HCT116 (cell line): ENCODE measurements at regions not wholly inside any gene's neighbourhood (a gene's known extent, or its start where the extent isn't known, plus 50 kb on each side); places are given as distances from the start of the nearest gene placed in this dataset.

Experiments
- ATAC-seq: fragments of 200-7000 bp; cut with Tn5 transposase; 2 replicates; pipeline ENCODE4 v1.9.1; 2020; ENCODE audit warnings: mild to moderate bottlenecking, moderate library complexity
- BruUV-seq: library from RNA; stranded (reverse); fragments of 400-500 nt; replicated peaks from 2 replicates; lab custom pipeline; 2021; lab: Mats Ljungman, UMichigan
- CTCF ChIA-PET: fragments of 300-600 bp; sonication (Branson Sonifier 250); formaldehyde crosslinking; loops from one replicate; lab custom pipeline; 2021; ENCODE audit warnings: antibody characterized with exemption; lab: Charles Lee
- POLR2A ChIA-PET: fragments of 300-600, 350-600 bp; sonication (Branson Sonifier 250); formaldehyde crosslinking; loops from one replicate; lab custom pipeline; 2021; ENCODE audit warnings: antibody characterized with exemption; lab: Charles Lee
- RAD21 ChIA-PET, 2 experiments: fragments of 300-600 bp; sonication (Branson Sonifier 250); formaldehyde crosslinking; loops; one replicate each; lab custom pipeline; 2023; ENCODE audit warnings: low total read pairs in 2 of 2; ENCODE audit not compliant: uncharacterized antibody in 2 of 2, unreplicated experiment in 2 of 2, low non-redundant PET in 1 of 2; lab: Charles Lee
- DNase-seq: peaks from one replicate; pipeline ENCODE4 v3.0.0-alpha.2; 2010; ENCODE audit warnings: low read depth, low spot score
- H2AFZ ChIP-seq: fragments of 200-600 bp; shearing (Covaris generic), sonication (generic); 2 replicates; pipeline ENCODE4 v1.6.1; 2017; ENCODE audit warnings: low read depth, mixed run types, mixed read lengths, antibody characterized with exemption, low read length; ENCODE audit not compliant: poor library complexity, severe bottlenecking
- H3K27ac ChIP-seq: 2 replicates; pipeline ENCODE4 v1.5.1; 2012; ENCODE audit warnings: low read depth, low read length
- H3K27me3 ChIP-seq: fragments of 200-600 bp; sonication (generic); 2 replicates; pipeline ENCODE4 v1.6.1; 2016; ENCODE audit warnings: mixed run types, low read length, mixed read lengths; ENCODE audit not compliant: insufficient read depth
- H3K36me3 ChIP-seq, 2 experiments: fragments of 200-500 bp in 1 of 2; fragments of 200-600 bp in 1 of 2; sonication (Bioruptor generic) in 1 of 2; sonication (generic) in 1 of 2; 2 replicates each; pipeline versions ENCODE4 v1.5.1 to v1.6.1; 2014 to 2016; ENCODE audit warnings: low read length in 2 of 2, inconsistent platforms in 1 of 2, mixed read lengths in 1 of 2, mixed run types in 1 of 2; ENCODE audit not compliant: insufficient read depth in 2 of 2, control insufficient read depth in 1 of 2
- H3K4me1 ChIP-seq, 2 experiments: fragments of 200-600 bp in 1 of 2; sonication (generic) in 1 of 2; 2 replicates each; pipeline versions ENCODE4 v1.5.1 to v1.6.1; 2012 to 2017; ENCODE audit warnings: low read length in 2 of 2, inconsistent platforms in 1 of 2, mild to moderate bottlenecking in 1 of 2, mixed read lengths in 1 of 2, mixed run types in 1 of 2, moderate library complexity in 1 of 2; ENCODE audit not compliant: insufficient read depth in 2 of 2, control insufficient read depth in 1 of 2
- H3K4me2 ChIP-seq: fragments of 200-600 bp; sonication (generic); 2 replicates; pipeline ENCODE4 v1.6.1; 2017; ENCODE audit warnings: mixed run types, low read length, mixed read lengths
- H3K4me3 ChIP-seq, 2 experiments: fragments of 200-600 bp in 1 of 2; sonication (generic) in 1 of 2; replicated peaks in 1 of 2; 2 replicates each; pipeline ENCODE4 v1.5.1; 2011 to 2016; ENCODE audit warnings: low read length in 2 of 2, control low read depth in 1 of 2, low read depth in 1 of 2, mild to moderate bottlenecking in 1 of 2, mixed read lengths in 1 of 2, mixed run types in 1 of 2
- H3K79me2 ChIP-seq: fragments of 200-600 bp; sonication (generic); 2 replicates; pipeline ENCODE4 v1.6.1; 2017; ENCODE audit warnings: mild to moderate bottlenecking, mixed run types, low read length, moderate library complexity, mixed read lengths; ENCODE audit not compliant: insufficient read depth
- H3K9ac ChIP-seq: fragments of 200-600 bp; sonication (generic); 2 replicates; pipeline ENCODE4 v1.6.1; 2016; ENCODE audit warnings: low read length, mixed read lengths
- H3K9me2 ChIP-seq: fragments of 200-600 bp; sonication (generic), shearing (Covaris generic); 2 replicates; pipeline ENCODE4 v1.6.1; 2017; ENCODE audit warnings: mixed run types, mild to moderate bottlenecking, moderate library complexity; ENCODE audit not compliant: insufficient read depth
- H3K9me3 ChIP-seq, 2 experiments: fragments of 200-500 bp in 1 of 2; fragments of 200-600 bp in 1 of 2; sonication (Bioruptor generic) in 1 of 2; sonication (generic) in 1 of 2; 2 replicates each; pipeline ENCODE4 v1.6.1; 2014 to 2017; ENCODE audit warnings: low read length in 2 of 2, mixed read lengths in 2 of 2, inconsistent platforms in 1 of 2, low read depth in 1 of 2, mild to moderate bottlenecking in 1 of 2, mixed run types in 1 of 2, moderate library complexity in 1 of 2; ENCODE audit not compliant: control insufficient read depth in 1 of 2, insufficient read depth in 1 of 2
- H4K20me1 ChIP-seq: fragments of 200-600 bp; sonication (generic), shearing (Covaris generic); 2 replicates; pipeline ENCODE4 v1.6.1; 2017; ENCODE audit warnings: mixed run types, mild to moderate bottlenecking, moderate library complexity; ENCODE audit not compliant: insufficient read depth
- ATF3 ChIP-seq: IDR thresholded peaks from 2 replicates; pipeline ENCODE4 v1.6.1; 2012
- CEBPB ChIP-seq: IDR thresholded peaks from 2 replicates; pipeline ENCODE4 v1.6.1; 2012; ENCODE audit warnings: low read depth
- CTCF ChIP-seq, 3 experiments: fragments of 200-600 bp in 1 of 3; sonication (generic) in 1 of 3; IDR thresholded peaks in 2 of 3; conservative IDR thresholded peaks in 1 of 3; 2 replicates each; pipeline ENCODE4 v1.5.1; 2012 to 2017; ENCODE audit warnings: low read depth in 2 of 3, low read length in 2 of 3, antibody characterized with exemption in 1 of 3, borderline replicate concordance in 1 of 3, control low read depth in 1 of 3, mild to moderate bottlenecking in 1 of 3, mixed read lengths in 1 of 3, mixed run types in 1 of 3, moderate library complexity in 1 of 3; ENCODE audit not compliant: insufficient read depth in 1 of 3
- FOSL1 ChIP-seq: IDR thresholded peaks from 2 replicates; pipeline ENCODE4 v1.6.1; 2012; ENCODE audit warnings: low read depth
- JUND ChIP-seq: IDR thresholded peaks from 2 replicates; pipeline ENCODE4 v1.6.1; 2012
- POLR2A ChIP-seq: IDR thresholded peaks from 2 replicates; pipeline ENCODE4 v1.7.0; 2011; ENCODE audit warnings: borderline replicate concordance; ENCODE audit not compliant: insufficient read depth, insufficient read length; ENCODE audit errors: extremely low read depth
- RAD21 ChIP-seq: IDR thresholded peaks from 2 replicates; pipeline ENCODE4 v1.6.1; 2012; ENCODE audit warnings: low read depth, mild to moderate bottlenecking
- SP1 ChIP-seq: IDR thresholded peaks from 2 replicates; pipeline ENCODE4 v1.6.1; 2012; ENCODE audit warnings: low read depth
- TCF7L2 ChIP-seq: IDR thresholded peaks from 2 replicates; pipeline ENCODE4 v1.7.0; 2011; ENCODE audit warnings: borderline replicate concordance, inconsistent platforms; ENCODE audit not compliant: insufficient read depth, insufficient read length; ENCODE audit errors: extremely low read depth
- ZNF274 ChIP-seq: fragments of 200-500 bp; sonication (Bioruptor generic); IDR thresholded peaks from 2 replicates; pipeline ENCODE4 v1.6.1; 2014; ENCODE audit warnings: mild to moderate bottlenecking, low read depth, low read length, inconsistent platforms
- intact Hi-C: fragments of 100-400 bp; cut with micrococcal nuclease; formaldehyde crosslinking; loops from 2 replicates; pipeline ENCODE4 v1.10.0; 2022

- ChIA-PET CTCF (interaction anchor here (1.4 kb wide), 1 partner anchor 48 kb away, joined by 3 read pairs; no protein-coding TSS in a partner anchor), POLR2A (no interaction called here), RAD21 (no interaction called here)
- Histone ChIP-seq H3K9me2 (no peaks in the 10 kb centered on the region), H4K20me1 (no peaks in the 10 kb centered on the region), H3K9me3 (no peaks in the 10 kb centered on the region), H3K4me3 (no peak overlapping the region), H3K9ac (no peak overlapping the region), H3K27me3 (no peaks in the 10 kb centered on the region), H2AFZ (no peak overlapping the region), H3K4me2 (no peak overlapping the region), H3K79me2 (no peaks in the 10 kb centered on the region), H3K27ac (no peak overlapping the region), H3K36me3 (no peaks in the 10 kb centered on the region), H3K4me1 (no peaks in the 10 kb centered on the region)
- TF ChIP-seq CEBPB (peak; percentile 53), SP1 (no peak), POLR2A (no peak), TCF7L2 (no peak)
- no TSS peak for BruUV-seq
- intact Hi-C loops = loop anchor here (5.0 kb wide), 1 partner anchor 49 kb away; no protein-coding TSS in a partner anchor
- DNase-seq (no peak), ATAC-seq (no peak)
Measured at GRCh38 chr10:91690996-91691676, 58.3 kb upstream of the PPP1R3C start.

GRCh38 chr10:91690412-91690811 lies 57.5 kb upstream of the PPP1R3C start:
- POLR2A ChIA-PET = no interaction called here

More at GRCh38 chr10:91690412-91690811, 57.5 kb upstream of the PPP1R3C start:
- no TSS peak for BruUV-seq
- H3K4me1 ChIP-seq = no peaks in the 10 kb centered on the region
- RAD21 ChIA-PET = no interaction called here
- H3K4me2 ChIP-seq = no peak overlapping the region
- H3K9me2 ChIP-seq = no peaks in the 10 kb centered on the region
- no peak overlapping the region for H3K4me3 ChIP-seq
- H3K27ac ChIP-seq = no peak overlapping the region
- ATAC-seq = no peak
- intact Hi-C loops = loop anchor here (5.0 kb wide), 1 partner anchor 48 kb away; no protein-coding TSS in a partner anchor
- CTCF ChIA-PET = interaction anchor here (1.4 kb wide), 1 partner anchor 47 kb away, joined by 3 read pairs; no protein-coding TSS in a partner anchor
- H4K20me1 ChIP-seq = no peaks in the 10 kb centered on the region
- no peak overlapping the region for H2AFZ ChIP-seq
- H3K27me3 ChIP-seq = no peaks in the 10 kb centered on the region
- no peaks in the 10 kb centered on the region for H3K9me3 ChIP-seq
- no peak for DNase-seq
- H3K36me3 ChIP-seq = no peaks in the 10 kb centered on the region
- H3K9ac ChIP-seq = no peak overlapping the region
- no peaks in the 10 kb centered on the region for H3K79me2 ChIP-seq
- no peak for TF ChIP-seq ZNF274
- no peak for TF ChIP-seq JUND
- no peak for TF ChIP-seq TCF7L2
- no peak for TF ChIP-seq ATF3
- no peak for TF ChIP-seq CEBPB
- TF ChIP-seq CTCF (IDR thresholded peaks at IDR 0.05 in 2 of 3, conservative IDR thresholded peaks at IDR 0.05 in 1 of 3; ENCODE audit: borderline replicate concordance in 1 of 3, insufficient read depth in 1 of 3, low read depth in 2 of 3, low read length in 2 of 3) = no peak
- no peak for TF ChIP-seq FOSL1
- no peak for TF ChIP-seq RAD21
